Activated naive CD8-positive, alpha-beta T cell treated with anti-CD3 and anti-CD28 coated beads, Interleukin-2, amount 10 ng/mL, durations not matched to agents 7 days and 5 days (primary cell): ENCODE measurements at regions not wholly inside any gene's neighbourhood (a gene's known extent, or its start where the extent isn't known, plus 50 kb on each side); places are given as distances from the start of the nearest gene placed in this dataset.
"Not testable (repeated sequence)": the region's sequence is repeated elsewhere in the genome, so short reads cannot be mapped to it uniquely, and the experiment has no call there.

Source experiments
- ATAC-seq: fragments of 150-1000 bp; cut with Tn5 transposase; one replicate; pipeline ENCODE4 v1.10.0; 2021; ENCODE audit warnings: low read depth, moderate library complexity
- POLR2A ChIA-PET: fragments of 350-600 bp; sonication (Branson Sonifier 250); formaldehyde crosslinking; loops from one replicate; lab custom pipeline; 2021; ENCODE audit warnings: antibody characterized with exemption; lab: Charles Lee
- DNase-seq: peaks from one replicate; pipeline ENCODE4 v3.0.0; 2021
- H3K27ac Mint-ChIP-seq: one replicate; pipeline ENCODE4 v1.8.0; 2022; ENCODE audit warnings: mild to moderate bottlenecking, mixed read lengths
- H3K27me3 Mint-ChIP-seq: one replicate; pipeline ENCODE4 v1.8.0; 2022; ENCODE audit warnings: mild to moderate bottlenecking, moderate library complexity, mixed read lengths
- H3K36me3 Mint-ChIP-seq: one replicate; pipeline ENCODE4 v1.8.0; 2021; ENCODE audit warnings: mild to moderate bottlenecking, mixed read lengths
- H3K4me1 Mint-ChIP-seq: one replicate; pipeline ENCODE4 v1.8.0; 2021; ENCODE audit warnings: mixed read lengths
- H3K4me3 Mint-ChIP-seq: one replicate; pipeline ENCODE4 v1.8.0; 2022; ENCODE audit warnings: mild to moderate bottlenecking, moderate library complexity, mixed read lengths
- H3K9me3 Mint-ChIP-seq: one replicate; pipeline ENCODE4 v1.8.0; 2021; ENCODE audit warnings: mixed read lengths

GRCh38 chr2:210814251-210815025 lies 258.0 kb downstream of the CPS1 start:
- no peaks in the 10 kb centered on the region for H3K4me1 Mint-ChIP-seq
- H3K27ac Mint-ChIP-seq: no peak overlapping the region
- no peaks in the 10 kb centered on the region for H3K36me3 Mint-ChIP-seq
- H3K9me3 Mint-ChIP-seq: peaks cover 2% of the 10 kb centered on the region
- DNase-seq: no peak
- H3K4me3 Mint-ChIP-seq: no peak overlapping the region
- no peaks in the 10 kb centered on the region for H3K27me3 Mint-ChIP-seq
- ATAC-seq: no peak
- POLR2A ChIA-PET: no interaction called here

GRCh38 chr2:210816769-210817168 lies 260.4 kb downstream of the CPS1 start:
- Mint-ChIP-seq H3K36me3 (no peaks in the 10 kb centered on the region), H3K9me3 (no peaks in the 10 kb centered on the region), H3K4me3 (no peak overlapping the region), H3K4me1 (no peaks in the 10 kb centered on the region), H3K27me3 (no peaks in the 10 kb centered on the region), H3K27ac (no peak overlapping the region)
- DNase-seq (no peak), ATAC-seq (no peak)
- POLR2A ChIA-PET: no interaction called here

- Mint-ChIP-seq H3K9me3 (no peaks in the 10 kb centered on the region), H3K27me3 (no peaks in the 10 kb centered on the region), H3K4me1 (no peaks in the 10 kb centered on the region), H3K4me3 (no peak overlapping the region), H3K36me3 (no peaks in the 10 kb centered on the region), H3K27ac (no peak overlapping the region)
- ATAC-seq (no peak), DNase-seq (no peak)
- POLR2A ChIA-PET: no interaction called here
Observed at GRCh38 chr2:210818473-210818872, 262.1 kb downstream of the CPS1 start.

GRCh38 chr2:210833403-210833802 lies 277.0 kb downstream of the CPS1 start:
- Mint-ChIP-seq H3K9me3 (no peaks in the 10 kb centered on the region), H3K4me3 (no peak overlapping the region), H3K27me3 (no peaks in the 10 kb centered on the region), H3K36me3 (no peaks in the 10 kb centered on the region), H3K4me1 (no peaks in the 10 kb centered on the region), H3K27ac (no peak overlapping the region)
- DNase-seq (no peak), ATAC-seq (no peak)
- POLR2A ChIA-PET: no interaction called here

- Mint-ChIP-seq H3K4me1 (no peaks in the 10 kb centered on the region), H3K36me3 (no peaks in the 10 kb centered on the region), H3K27ac (no peak overlapping the region), H3K9me3 (no peaks in the 10 kb centered on the region), H3K27me3 (no peaks in the 10 kb centered on the region), H3K4me3 (no peak overlapping the region)
- no peak for DNase-seq
- POLR2A ChIA-PET: no interaction called here
- ATAC-seq: no peak
Observed at GRCh38 chr2:210839034-210839433, 282.6 kb downstream of the CPS1 start.

- Mint-ChIP-seq H3K4me3 (no peak overlapping the region), H3K36me3 (no peaks in the 10 kb centered on the region), H3K9me3 (no peaks in the 10 kb centered on the region), H3K4me1 (no peaks in the 10 kb centered on the region), H3K27me3 (no peaks in the 10 kb centered on the region), H3K27ac (no peak overlapping the region)
- ATAC-seq (no peak), DNase-seq (no peak)
- POLR2A ChIA-PET: no interaction called here
Observed at GRCh38 chr2:210839450-210839849, 283.1 kb downstream of the CPS1 start.

GRCh38 chr2:210842896-210843295 lies 286.5 kb downstream of the CPS1 start:
- no peak for ATAC-seq

GRCh38 chr2:210844016-210844415 lies 287.6 kb downstream of the CPS1 start:
- no peaks in the 10 kb centered on the region for H3K9me3 Mint-ChIP-seq
- no peaks in the 10 kb centered on the region for H3K4me1 Mint-ChIP-seq
- no peaks in the 10 kb centered on the region for H3K27me3 Mint-ChIP-seq
- DNase-seq (no peak), ATAC-seq (no peak)
- no peaks in the 10 kb centered on the region for H3K36me3 Mint-ChIP-seq
- no peak overlapping the region for H3K4me3 Mint-ChIP-seq
- no peak overlapping the region for H3K27ac Mint-ChIP-seq
- POLR2A ChIA-PET: no interaction called here

More at GRCh38 chr2:210842896-210843295, 286.5 kb downstream of the CPS1 start:
- H3K4me1 Mint-ChIP-seq: no peaks in the 10 kb centered on the region
- H3K27me3 Mint-ChIP-seq: no peaks in the 10 kb centered on the region
- H3K36me3 Mint-ChIP-seq: no peaks in the 10 kb centered on the region
- no peak overlapping the region for H3K4me3 Mint-ChIP-seq
- no peak for DNase-seq
- no peak overlapping the region for H3K27ac Mint-ChIP-seq
- POLR2A ChIA-PET: no interaction called here
- no peaks in the 10 kb centered on the region for H3K9me3 Mint-ChIP-seq

- Mint-ChIP-seq H3K36me3 (no peaks in the 10 kb centered on the region), H3K4me3 (no peak overlapping the region), H3K27ac (no peak overlapping the region), H3K9me3 (no peaks in the 10 kb centered on the region), H3K4me1 (no peaks in the 10 kb centered on the region), H3K27me3 (no peaks in the 10 kb centered on the region)
- DNase-seq: no peak
- no peak for ATAC-seq
- POLR2A ChIA-PET: no interaction called here
Observed at GRCh38 chr2:210859314-210859713, 302.9 kb downstream of the CPS1 start.

- ATAC-seq (no peak), DNase-seq (no peak)
- POLR2A ChIA-PET: no interaction called here
- H3K36me3 Mint-ChIP-seq: no peaks in the 10 kb centered on the region
- H3K4me1 Mint-ChIP-seq: no peaks in the 10 kb centered on the region
- H3K27me3 Mint-ChIP-seq: no peaks in the 10 kb centered on the region
- no peak overlapping the region for H3K27ac Mint-ChIP-seq
- H3K9me3 Mint-ChIP-seq: no peaks in the 10 kb centered on the region
- H3K4me3 Mint-ChIP-seq: no peak overlapping the region
Observed at GRCh38 chr2:210860276-210860675, 303.9 kb downstream of the CPS1 start.

- Mint-ChIP-seq H3K4me1 (no peaks in the 10 kb centered on the region), H3K9me3 (no peaks in the 10 kb centered on the region), H3K27ac (no peak overlapping the region), H3K4me3 (no peak overlapping the region), H3K27me3 (no peaks in the 10 kb centered on the region), H3K36me3 (no peaks in the 10 kb centered on the region)
- POLR2A ChIA-PET: no interaction called here
- DNase-seq (no peak), ATAC-seq (no peak)
Observed at GRCh38 chr2:210861038-210861665, 304.8 kb downstream of the CPS1 start.

- no peak for DNase-seq
- ATAC-seq: no peak
- no peak overlapping the region for H3K4me3 Mint-ChIP-seq
- H3K4me1 Mint-ChIP-seq: no peaks in the 10 kb centered on the region
- no peaks in the 10 kb centered on the region for H3K9me3 Mint-ChIP-seq
- H3K36me3 Mint-ChIP-seq: no peaks in the 10 kb centered on the region
- no peaks in the 10 kb centered on the region for H3K27me3 Mint-ChIP-seq
- POLR2A ChIA-PET: no interaction called here
- H3K27ac Mint-ChIP-seq: no peak overlapping the region
Observed at GRCh38 chr2:210862283-210863065, 306.1 kb downstream of the CPS1 start.

- no peak overlapping the region for H3K4me3 Mint-ChIP-seq
- no peak for ATAC-seq
- no peaks in the 10 kb centered on the region for H3K36me3 Mint-ChIP-seq
- no peak overlapping the region for H3K27ac Mint-ChIP-seq
- POLR2A ChIA-PET: no interaction called here
- DNase-seq: no peak
- no peaks in the 10 kb centered on the region for H3K9me3 Mint-ChIP-seq
- no peaks in the 10 kb centered on the region for H3K27me3 Mint-ChIP-seq
- no peaks in the 10 kb centered on the region for H3K4me1 Mint-ChIP-seq
Observed at GRCh38 chr2:210863283-210863682, 306.9 kb downstream of the CPS1 start.

- H3K36me3 Mint-ChIP-seq, H3K27me3 Mint-ChIP-seq, ATAC-seq, H3K4me3 Mint-ChIP-seq, H3K27ac Mint-ChIP-seq, POLR2A ChIA-PET, H3K9me3 Mint-ChIP-seq, H3K4me1 Mint-ChIP-seq, DNase-seq: not testable (repeated sequence)
Observed at GRCh38 chr2:210871566-210871965, 315.2 kb downstream of the CPS1 start.
